HG02798 (cell line): ENCODE measurements at regions not wholly inside any gene's neighbourhood (a gene's known extent, or its start where the extent isn't known, plus 50 kb on each side); places are given as distances from the start of the nearest gene placed in this dataset.

Experiments
- ATAC-seq: cut with Tn5 transposase; IDR thresholded peaks from one replicate; pipeline ENCODE4 v1.9.1; 2021; ENCODE audit warnings: mild to moderate bottlenecking; ENCODE audit not compliant: unreplicated experiment, poor library complexity

GRCh38 chr4:30641345-30641744, 78.8 kb upstream of the PCDH7 start:
- no peak for ATAC-seq

GRCh38 chr4:30642567-30642966, 77.6 kb upstream of the PCDH7 start:
- ATAC-seq: no peak

- no peak for ATAC-seq
Measured at GRCh38 chr4:30653291-30653690, 66.9 kb upstream of the PCDH7 start.

GRCh38 chr4:30656828-30657227, 63.3 kb upstream of the PCDH7 start:
- no peak for ATAC-seq

- ATAC-seq: no peak
Measured at GRCh38 chr4:30667919-30668318, 52.2 kb upstream of the PCDH7 start.

GRCh38 chr4:30670206-30670605, 50.0 kb upstream of the PCDH7 start:
- no peak for ATAC-seq
